Uterus (tissue), 3 donors: ENCODE measurements at regions not wholly inside any gene's neighbourhood (a gene's known extent, or its start where the extent isn't known, plus 50 kb on each side); places are given as distances from the start of the nearest gene placed in this dataset.

Experiments used
- DNase-seq, 2 donors: peaks; one replicate each; pipeline ENCODE4 v3.0.0-alpha.2; 2019 to 2020
- H3K27ac ChIP-seq, 2 donors: fragments of 200-600 bp; sonication (generic); 1 replicate in 1 of 2; 2 replicates in 1 of 2; pipeline ENCODE4 v1.5.1; 2016 to 2018
- H3K27me3 ChIP-seq, 2 donors: fragments of 200-600 bp; sonication (generic); one replicate each; pipeline ENCODE4 v1.5.1; 2018 to 2019; ENCODE audit warnings: control low read depth in 1 of 2
- H3K36me3 ChIP-seq, 2 donors: fragments of 200-600 bp; sonication (generic); one replicate each; pipeline ENCODE4 v1.5.1; 2019; ENCODE audit warnings: control low read depth in 1 of 2
- H3K4me1 ChIP-seq, 2 donors: fragments of 200-600 bp; sonication (generic); one replicate each; pipeline ENCODE4 v1.5.1; 2018 to 2019; ENCODE audit warnings: control low read depth in 1 of 2
- H3K4me3 ChIP-seq, 2 donors: fragments of 200-600 bp; sonication (generic); 1 replicate in 1 of 2; 2 replicates in 1 of 2; pipeline ENCODE4 v1.5.1; 2018 to 2019; ENCODE audit warnings: mild to moderate bottlenecking in 1 of 2
- H3K9me3 ChIP-seq, 2 donors: fragments of 200-600 bp; sonication (generic); one replicate each; pipeline ENCODE4 v1.5.1; 2019; ENCODE audit warnings: control low read depth in 1 of 2
- CTCF ChIP-seq, 4 experiments: fragments of 200-600 bp in 2 of 4; fragments of 450-650 bp in 2 of 4; sonication (generic) in 2 of 4; IDR thresholded peaks; one replicate each; pipeline ENCODE4 v1.5.1; 2016 to 2019; ENCODE audit warnings: antibody characterized with exemption in 4 of 4, mild to moderate bottlenecking in 2 of 4, moderate library complexity in 1 of 4
- POLR2A ChIP-seq, 2 donors: fragments of 450-650 bp; IDR thresholded peaks; one replicate each; pipeline ENCODE4 v1.6.1; 2016; ENCODE audit warnings: antibody characterized with exemption in 2 of 2, mild to moderate bottlenecking in 1 of 2, moderate library complexity in 1 of 2
- intact Hi-C: fragments of 100-400 bp; cut with DNase I; formaldehyde crosslinking; loops from one replicate; pipeline ENCODE4 v1.15.1; 2023; ENCODE audit warnings: low total_unique reads
- donor health status: DM: yes; HTN: yes; CAD: no.

- Histone ChIP-seq H3K27me3 (no peaks in the 10 kb centered on the region), H3K4me3 (no peak overlapping the region), H3K36me3 (no peaks in the 10 kb centered on the region), H3K4me1 (no peaks in the 10 kb centered on the region), H3K27ac (no peak overlapping the region), H3K9me3 (no peaks in the 10 kb centered on the region)
- TF ChIP-seq CTCF (IDR thresholded peaks at IDR 0.05) (no peak), POLR2A (IDR thresholded peaks at IDR 0.05) (no peak)
- DNase-seq: no peak
- intact Hi-C loops: no loop called here
Measured at GRCh38 chr6:1022719-1023118, 289.2 kb upstream of the FOXQ1 start.

GRCh38 chr6:1020837-1021236, 291.1 kb upstream of the FOXQ1 start:
- Histone ChIP-seq H3K27ac (no peak overlapping the region), H3K9me3 (no peaks in the 10 kb centered on the region), H3K4me3 (no peak overlapping the region), H3K36me3 (no peaks in the 10 kb centered on the region), H3K27me3 (no peaks in the 10 kb centered on the region), H3K4me1 (no peaks in the 10 kb centered on the region)
- DNase-seq: no peak
- TF ChIP-seq CTCF (IDR thresholded peaks at IDR 0.05): no peak
- no peak for TF ChIP-seq POLR2A (IDR thresholded peaks at IDR 0.05)
- intact Hi-C loops: no loop called here

- TF ChIP-seq POLR2A (IDR thresholded peaks at IDR 0.05) (no peak), CTCF (IDR thresholded peaks at IDR 0.05) (no peak)
- no peak for DNase-seq
- no peaks in the 10 kb centered on the region for H3K4me1 ChIP-seq
- H3K9me3 ChIP-seq: no peaks in the 10 kb centered on the region
- no peaks in the 10 kb centered on the region for H3K36me3 ChIP-seq
- H3K4me3 ChIP-seq: no peak overlapping the region
- no peaks in the 10 kb centered on the region for H3K27me3 ChIP-seq
- intact Hi-C loops: no loop called here
- no peak overlapping the region for H3K27ac ChIP-seq
Measured at GRCh38 chr6:1020133-1020532, 291.8 kb upstream of the FOXQ1 start.

GRCh38 chr6:1018041-1018440, 293.9 kb upstream of the FOXQ1 start:
- Histone ChIP-seq H3K36me3 (no peaks in the 10 kb centered on the region), H3K27me3 (no peaks in the 10 kb centered on the region), H3K4me3 (no peak overlapping the region), H3K9me3 (no peaks in the 10 kb centered on the region), H3K27ac (no peak overlapping the region), H3K4me1 (no peaks in the 10 kb centered on the region)
- no peak for DNase-seq
- intact Hi-C loops: no loop called here
- no peak for TF ChIP-seq CTCF (IDR thresholded peaks at IDR 0.05)
- TF ChIP-seq POLR2A (IDR thresholded peaks at IDR 0.05): no peak

GRCh38 chr6:1016329-1017302, 295.3 kb upstream of the FOXQ1 start:
- DNase-seq: no peak
- TF ChIP-seq CTCF (IDR thresholded peaks at IDR 0.05) (no peak), POLR2A (IDR thresholded peaks at IDR 0.05) (no peak)
- Histone ChIP-seq H3K36me3 (no peaks in the 10 kb centered on the region), H3K4me3 (no peak overlapping the region), H3K27me3 (no peaks in the 10 kb centered on the region), H3K9me3 (no peaks in the 10 kb centered on the region), H3K27ac (no peak overlapping the region), H3K4me1 (no peaks in the 10 kb centered on the region)
- intact Hi-C loops: no loop called here
